ENCODE measurements at regions not wholly inside any gene's neighbourhood (a gene's known extent, or its start where the extent isn't known, plus 50 kb on each side); places are given as distances from the start of the nearest gene placed in this dataset.
"Not testable (repeated sequence)": the region's sequence is repeated elsewhere in the genome, so short reads cannot be mapped to it uniquely, and the experiment has no call there.

DNA sequence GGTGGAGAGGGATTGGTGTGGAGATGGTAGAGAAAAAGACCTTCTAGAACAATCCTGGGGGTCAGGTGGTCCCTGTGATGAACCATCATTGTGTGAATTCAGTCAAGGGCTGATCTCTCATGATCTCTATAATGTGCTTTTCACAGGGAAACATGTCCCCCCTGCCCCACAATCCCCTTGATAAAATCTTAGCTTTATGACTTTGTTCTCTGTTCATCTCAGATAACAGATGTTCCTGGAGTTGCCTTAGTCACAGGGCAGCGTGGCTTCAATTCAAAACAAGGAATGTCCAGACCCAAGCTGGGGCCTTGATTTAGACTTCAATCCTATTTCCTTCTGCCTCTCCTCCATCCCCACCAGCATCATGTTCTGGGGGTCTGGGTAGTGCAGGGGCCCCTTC, 171.5 kb downstream of the CRLF3 start:
- not testable (repeated sequence) for H3K4me2 ChIP-seq (ENCODE audit: low read length); H3K9ac ChIP-seq; H3K27me3 ChIP-seq (ENCODE audit: control insufficient read depth, insufficient read depth, low read length); H3K4me3 ChIP-seq (ENCODE audit: low read depth, low read length); H2AFZ ChIP-seq; H3K36me3 ChIP-seq (ENCODE audit: control insufficient read depth, insufficient read depth, low read length); H3K4me1 ChIP-seq; H3K27ac ChIP-seq; H3K79me2 ChIP-seq; H3K9me3 ChIP-seq (ENCODE audit: control insufficient read depth, low read length)

DNA sequence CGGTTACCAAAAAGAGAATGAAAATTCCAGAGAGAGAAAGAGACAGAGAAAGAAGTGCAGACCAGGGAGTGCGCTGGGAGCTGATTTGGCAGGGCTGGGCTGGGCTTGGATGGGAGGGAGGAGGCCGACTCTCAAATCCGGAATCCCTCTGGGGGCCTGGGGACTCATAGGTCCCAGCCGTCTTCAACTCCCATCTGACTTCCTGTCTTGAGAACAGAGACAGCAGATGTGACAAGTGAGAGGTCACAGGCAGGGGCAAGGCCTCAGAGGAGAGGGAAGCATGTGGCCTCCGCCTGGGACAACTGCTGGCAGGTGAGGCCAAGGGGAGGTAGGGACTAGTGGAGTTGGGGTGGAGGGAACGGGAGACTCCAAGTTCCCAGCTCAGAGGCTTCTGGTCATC, 172.9 kb downstream of the GOSR1 start:
- H3K27ac ChIP-seq; H3K27me3 ChIP-seq (ENCODE audit: control insufficient read depth, insufficient read depth, low read length); H2AFZ ChIP-seq; H3K36me3 ChIP-seq (ENCODE audit: control insufficient read depth, insufficient read depth, low read length); H3K4me2 ChIP-seq (ENCODE audit: low read length); H3K9ac ChIP-seq; H3K9me3 ChIP-seq (ENCODE audit: control insufficient read depth, low read length); H3K79me2 ChIP-seq; H3K4me3 ChIP-seq (ENCODE audit: low read depth, low read length); H3K4me1 ChIP-seq: not testable (repeated sequence)

DNA sequence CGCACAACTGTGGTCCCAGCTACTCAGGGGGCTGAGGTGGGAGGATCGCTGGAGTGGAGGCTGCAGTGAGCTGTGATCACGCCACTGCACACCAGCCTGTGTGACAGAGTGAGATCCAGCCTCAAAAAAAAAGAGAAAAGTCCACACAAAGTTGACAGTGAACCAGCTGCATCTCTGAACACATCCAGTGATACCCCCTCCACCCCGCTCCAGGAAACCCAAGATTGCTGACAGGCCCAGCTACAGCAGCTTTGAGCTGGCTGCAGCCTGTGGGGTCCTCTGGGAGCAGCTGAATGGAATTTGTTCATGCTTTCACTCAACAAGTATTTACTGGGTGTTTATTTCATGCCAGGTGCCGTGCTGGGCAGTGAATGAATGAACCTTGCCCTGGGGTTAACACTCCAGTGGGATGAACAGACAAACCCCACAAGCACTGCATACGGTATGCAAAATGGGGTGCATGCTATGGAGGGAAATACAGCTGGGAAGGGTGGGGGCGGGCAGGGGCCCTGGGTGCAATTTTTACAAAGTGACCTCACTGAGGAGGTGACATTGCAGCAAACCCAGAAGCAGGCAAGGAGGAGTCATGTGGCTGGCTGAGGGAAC, 170.9 kb downstream of the GOSR1 start:
- not testable (repeated sequence) for H3K36me3 ChIP-seq (ENCODE audit: control insufficient read depth, insufficient read depth, low read length); H3K9me3 ChIP-seq (ENCODE audit: control insufficient read depth, low read length); H2AFZ ChIP-seq; H3K27me3 ChIP-seq (ENCODE audit: control insufficient read depth, insufficient read depth, low read length); H3K4me2 ChIP-seq (ENCODE audit: low read length); H3K4me1 ChIP-seq; H3K9ac ChIP-seq; H3K79me2 ChIP-seq; H3K27ac ChIP-seq; H3K4me3 ChIP-seq (ENCODE audit: low read depth, low read length)

DNA sequence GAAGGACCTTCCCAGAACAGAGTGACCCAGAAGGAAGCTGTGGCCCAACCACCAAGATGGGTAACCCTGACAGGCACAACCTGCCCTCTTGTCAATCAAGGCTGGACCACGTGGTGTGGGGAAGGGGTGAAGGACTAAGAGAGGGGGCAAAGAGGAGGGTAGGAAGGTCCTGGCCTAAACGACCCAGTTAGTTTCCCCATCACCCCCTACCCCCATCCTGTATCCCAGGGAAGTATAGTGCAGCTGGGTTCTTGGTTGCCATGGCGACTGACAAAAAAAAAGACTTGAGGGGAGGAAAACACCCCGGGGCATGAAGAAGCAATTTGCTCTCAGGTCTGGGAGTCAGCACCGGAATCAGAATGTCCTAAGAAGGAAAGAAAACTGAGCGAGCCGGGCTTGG, 168.7 kb downstream of the GOSR1 start:
- H3K4me2 ChIP-seq (ENCODE audit: low read length); H2AFZ ChIP-seq; H3K4me3 ChIP-seq (ENCODE audit: low read depth, low read length); H3K9me3 ChIP-seq (ENCODE audit: control insufficient read depth, low read length); H3K27me3 ChIP-seq (ENCODE audit: control insufficient read depth, insufficient read depth, low read length); H3K27ac ChIP-seq; H3K79me2 ChIP-seq; H3K36me3 ChIP-seq (ENCODE audit: control insufficient read depth, insufficient read depth, low read length); H3K9ac ChIP-seq; H3K4me1 ChIP-seq: not testable (repeated sequence)

DNA sequence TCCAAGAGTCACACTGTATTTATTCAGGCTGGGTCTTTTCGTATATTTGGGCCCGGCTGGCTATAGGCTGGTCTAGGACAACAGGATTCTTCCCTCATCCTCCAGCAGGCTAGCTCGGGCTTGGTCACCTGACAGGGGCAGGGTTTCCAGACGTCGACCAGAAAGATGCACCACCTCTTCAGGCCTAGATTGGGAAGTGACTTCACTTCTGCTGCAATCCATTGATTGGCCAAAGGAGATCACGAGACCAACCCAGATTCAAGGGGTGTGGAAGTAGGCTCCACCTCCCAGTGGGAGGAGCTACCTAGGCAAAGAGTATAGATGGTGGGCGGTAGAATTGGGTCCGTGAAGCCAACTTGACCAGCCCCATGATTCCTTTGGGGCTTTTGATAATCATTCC, 167.5 kb downstream of the GOSR1 start:
- not testable (repeated sequence) for H3K4me1 ChIP-seq; H3K4me3 ChIP-seq (ENCODE audit: low read depth, low read length); H3K27ac ChIP-seq; H3K27me3 ChIP-seq (ENCODE audit: control insufficient read depth, insufficient read depth, low read length); H2AFZ ChIP-seq; H3K36me3 ChIP-seq (ENCODE audit: control insufficient read depth, insufficient read depth, low read length); H3K4me2 ChIP-seq (ENCODE audit: low read length); H3K9me3 ChIP-seq (ENCODE audit: control insufficient read depth, low read length); H3K9ac ChIP-seq; H3K79me2 ChIP-seq

DNA sequence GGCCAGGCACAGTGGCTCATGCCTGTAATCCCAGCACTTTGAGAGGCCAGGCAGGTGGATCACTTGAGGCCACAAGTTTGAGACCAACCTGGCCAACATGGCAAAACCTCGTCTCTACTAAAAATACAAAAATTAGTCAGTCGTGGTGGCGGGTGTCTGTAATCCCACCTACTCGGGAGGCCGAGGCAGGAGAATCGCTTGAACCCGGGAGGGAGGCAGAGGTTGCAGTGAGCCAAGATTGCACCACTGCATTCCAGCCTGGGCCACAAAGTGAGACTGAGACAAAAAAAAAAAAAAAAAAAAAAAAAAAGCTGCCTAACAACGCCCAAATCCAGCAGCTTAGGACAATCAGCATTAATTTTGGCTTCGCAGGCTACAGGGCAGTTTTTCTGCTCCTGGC, 167.1 kb downstream of the GOSR1 start:
- not testable (repeated sequence) for H3K9me3 ChIP-seq (ENCODE audit: control insufficient read depth, low read length); H3K4me3 ChIP-seq (ENCODE audit: low read depth, low read length); H3K36me3 ChIP-seq (ENCODE audit: control insufficient read depth, insufficient read depth, low read length); H3K9ac ChIP-seq; H3K79me2 ChIP-seq; H3K4me2 ChIP-seq (ENCODE audit: low read length); H3K27ac ChIP-seq; H3K27me3 ChIP-seq (ENCODE audit: control insufficient read depth, insufficient read depth, low read length); H3K4me1 ChIP-seq; H2AFZ ChIP-seq

DNA sequence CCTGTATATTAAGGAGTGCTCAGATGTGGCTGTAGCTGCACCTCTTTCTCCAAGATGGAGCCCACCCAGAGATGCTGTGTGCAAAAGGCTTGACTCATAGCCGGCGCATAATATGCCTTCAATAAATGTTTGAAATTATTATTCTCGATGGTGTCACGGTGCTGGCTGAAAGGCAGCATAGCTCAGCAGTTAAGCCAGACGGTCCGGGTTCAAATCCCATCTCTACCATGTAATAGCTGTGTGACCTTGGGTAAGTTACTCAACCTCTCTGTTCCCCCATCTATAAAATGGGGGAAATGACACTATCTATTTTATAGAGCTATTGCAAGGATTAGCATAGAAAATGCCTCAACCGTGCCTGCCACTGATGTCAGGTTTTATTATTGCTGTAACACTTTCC, 164.2 kb downstream of the GOSR1 start:
- not testable (repeated sequence) for H2AFZ ChIP-seq; H3K4me2 ChIP-seq (ENCODE audit: low read length); H3K36me3 ChIP-seq (ENCODE audit: control insufficient read depth, insufficient read depth, low read length); H3K27me3 ChIP-seq (ENCODE audit: control insufficient read depth, insufficient read depth, low read length); H3K27ac ChIP-seq; H3K79me2 ChIP-seq; H3K4me3 ChIP-seq (ENCODE audit: low read depth, low read length); H3K4me1 ChIP-seq; H3K9ac ChIP-seq; H3K9me3 ChIP-seq (ENCODE audit: control insufficient read depth, low read length)

DNA sequence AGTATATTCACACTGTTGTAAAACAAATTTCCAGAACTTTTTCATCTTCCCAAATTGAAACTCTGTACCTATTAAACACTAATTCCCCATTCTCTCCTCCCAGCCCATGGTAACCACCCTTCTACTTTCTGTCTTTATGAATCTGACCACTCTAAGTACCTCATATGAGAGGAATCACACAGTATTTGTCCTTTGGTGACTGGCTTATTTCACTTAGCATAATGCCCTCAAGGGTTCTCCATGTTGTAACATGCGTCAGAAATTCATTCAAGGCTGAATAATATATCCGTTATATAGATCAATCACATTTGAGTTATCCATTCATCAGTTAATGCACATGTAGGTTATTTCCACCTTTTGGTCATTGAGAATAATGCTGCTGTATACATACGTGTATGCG, 162.2 kb downstream of the GOSR1 start:
- H3K9me3 ChIP-seq (ENCODE audit: control insufficient read depth, low read length); H3K4me2 ChIP-seq (ENCODE audit: low read length); H2AFZ ChIP-seq; H3K9ac ChIP-seq; H3K4me3 ChIP-seq (ENCODE audit: low read depth, low read length); H3K36me3 ChIP-seq (ENCODE audit: control insufficient read depth, insufficient read depth, low read length); H3K27me3 ChIP-seq (ENCODE audit: control insufficient read depth, insufficient read depth, low read length); H3K27ac ChIP-seq; H3K4me1 ChIP-seq; H3K79me2 ChIP-seq: not testable (repeated sequence)

DNA sequence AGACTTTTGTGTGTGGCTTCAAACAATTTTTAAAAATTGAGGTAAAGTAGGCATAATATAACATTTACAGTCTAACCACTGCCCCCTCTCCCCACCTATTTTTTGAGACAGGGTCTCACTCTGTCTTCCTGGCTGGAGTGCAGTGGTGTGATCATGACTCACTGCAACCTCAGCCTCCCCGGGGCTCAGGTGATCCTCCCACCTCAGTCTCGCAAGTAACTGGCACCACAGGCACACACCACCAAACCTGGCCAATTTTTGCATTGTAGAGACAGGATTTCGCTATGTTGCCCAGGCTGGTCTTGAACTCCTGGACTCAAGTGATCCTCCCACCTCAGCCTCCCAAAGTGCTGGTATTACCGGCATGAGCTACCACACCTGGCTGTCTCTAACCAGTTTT, 161.8 kb downstream of the GOSR1 start:
- not testable (repeated sequence) for H3K9ac ChIP-seq; H3K4me2 ChIP-seq (ENCODE audit: low read length); H3K36me3 ChIP-seq (ENCODE audit: control insufficient read depth, insufficient read depth, low read length); H3K27me3 ChIP-seq (ENCODE audit: control insufficient read depth, insufficient read depth, low read length); H3K27ac ChIP-seq; H3K4me3 ChIP-seq (ENCODE audit: low read depth, low read length); H2AFZ ChIP-seq; H3K9me3 ChIP-seq (ENCODE audit: control insufficient read depth, low read length); H3K4me1 ChIP-seq; H3K79me2 ChIP-seq

DNA sequence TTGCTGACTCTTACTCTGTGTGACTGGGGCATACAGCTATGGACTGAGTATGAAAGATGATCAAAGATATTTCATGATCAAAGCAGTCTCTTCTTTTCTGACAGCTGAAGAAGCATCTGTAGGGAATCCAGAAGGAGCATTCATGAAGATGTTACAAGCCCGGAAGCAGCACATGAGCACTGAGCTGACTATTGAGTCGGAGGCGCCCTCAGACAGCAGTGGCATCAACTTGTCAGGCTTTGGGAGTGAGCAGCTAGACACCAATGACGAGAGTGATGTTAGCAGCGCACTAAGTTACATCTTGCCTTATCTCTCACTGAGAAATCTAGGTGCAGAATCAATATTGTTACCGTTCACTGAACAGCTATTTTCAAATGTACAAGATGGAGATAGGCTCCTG, 154.4 kb downstream of the GOSR1 start:
- H3K4me1 ChIP-seq, result not testable (repeated sequence)

DNA sequence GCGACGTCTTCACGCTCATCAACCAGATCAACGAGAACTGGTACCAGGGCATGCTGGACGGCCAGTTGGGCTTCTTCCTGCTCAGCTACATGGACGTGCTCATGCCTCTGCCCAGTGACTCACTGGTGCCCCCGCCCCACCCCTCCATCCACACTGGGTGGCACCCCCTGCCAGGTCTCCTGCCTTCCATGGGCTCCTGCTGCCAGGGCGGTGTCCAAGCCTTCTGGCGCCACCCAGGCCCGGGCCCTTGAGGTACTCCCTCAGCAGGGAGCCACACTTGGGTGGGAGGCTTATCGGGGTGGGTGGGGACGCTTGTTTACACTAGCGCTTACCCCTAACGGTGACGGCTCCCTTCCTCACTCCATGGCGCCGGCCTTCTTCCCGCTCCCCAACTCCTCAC, 148.2 kb downstream of the GOSR1 start:
- not testable (repeated sequence) for H3K27ac ChIP-seq

More for the DNA sequence above, 154.4 kb downstream of the GOSR1 start:
- not testable (repeated sequence) for H3K79me2 ChIP-seq; H3K4me2 ChIP-seq (ENCODE audit: low read length); H3K4me3 ChIP-seq (ENCODE audit: low read depth, low read length); H3K36me3 ChIP-seq (ENCODE audit: control insufficient read depth, insufficient read depth, low read length); H3K27ac ChIP-seq; H2AFZ ChIP-seq; H3K27me3 ChIP-seq (ENCODE audit: control insufficient read depth, insufficient read depth, low read length); H3K9ac ChIP-seq; H3K9me3 ChIP-seq (ENCODE audit: control insufficient read depth, low read length)

DNA sequence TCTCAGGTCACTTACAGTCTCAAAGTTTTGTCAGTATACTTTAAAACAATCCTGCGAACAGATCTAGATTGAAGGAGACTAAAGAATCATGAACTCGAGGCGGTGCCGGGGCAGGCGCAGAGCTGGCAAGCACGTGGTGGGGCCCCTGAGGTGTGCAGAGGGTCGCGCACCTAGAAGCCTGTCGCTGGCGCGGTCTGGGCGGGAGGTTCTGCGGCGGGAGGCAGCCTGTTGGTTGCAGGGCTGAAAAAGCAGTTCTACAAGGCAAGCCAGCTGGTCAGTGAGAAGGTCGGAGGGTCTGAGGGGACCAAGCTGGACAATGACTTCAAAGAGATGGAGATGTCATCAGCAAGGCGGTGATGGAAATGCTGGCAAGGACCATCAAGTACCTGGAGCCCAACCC, 147.0 kb downstream of the GOSR1 start:
- not testable (repeated sequence) for H3K27me3 ChIP-seq (ENCODE audit: control insufficient read depth, insufficient read depth, low read length); H3K4me2 ChIP-seq (ENCODE audit: low read length); H3K27ac ChIP-seq; H3K9me3 ChIP-seq (ENCODE audit: control insufficient read depth, low read length); H3K4me1 ChIP-seq; H3K9ac ChIP-seq; H3K36me3 ChIP-seq (ENCODE audit: control insufficient read depth, insufficient read depth, low read length); H3K4me3 ChIP-seq (ENCODE audit: low read depth, low read length); H3K79me2 ChIP-seq; H2AFZ ChIP-seq

More for the DNA sequence above, 148.2 kb downstream of the GOSR1 start:
- not testable (repeated sequence) for H3K9me3 ChIP-seq (ENCODE audit: control insufficient read depth, low read length); H3K4me3 ChIP-seq (ENCODE audit: low read depth, low read length); H3K79me2 ChIP-seq; H3K36me3 ChIP-seq (ENCODE audit: control insufficient read depth, insufficient read depth, low read length); H2AFZ ChIP-seq; H3K27me3 ChIP-seq (ENCODE audit: control insufficient read depth, insufficient read depth, low read length); H3K9ac ChIP-seq; H3K4me2 ChIP-seq (ENCODE audit: low read length); H3K4me1 ChIP-seq
